ENCODE measurements at regions not wholly inside any gene's neighbourhood (a gene's known extent, or its start where the extent isn't known, plus 50 kb on each side); places are given as distances from the start of the nearest gene placed in this dataset.

DNA sequence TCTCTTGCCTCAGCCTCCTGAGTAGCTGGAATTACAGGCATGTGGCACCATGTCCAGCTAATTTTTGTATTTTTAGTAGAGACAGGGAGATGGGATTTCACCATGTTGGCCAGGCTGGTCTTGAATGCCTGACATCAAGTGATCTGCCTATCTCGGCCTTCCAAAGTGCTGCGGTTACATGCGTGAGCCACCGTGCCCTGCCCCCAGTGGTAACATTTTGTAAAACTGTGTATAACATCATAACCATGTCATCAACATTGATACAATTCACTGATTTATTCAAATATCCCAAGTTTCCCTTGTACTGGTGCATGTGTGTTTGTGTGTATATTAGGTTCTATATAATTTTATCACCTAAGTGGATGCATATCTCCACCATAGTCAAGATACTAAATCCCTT is 70.0 kb downstream of the PDCL3 start (continued):
- TF ChIP-seq CEBPZ (IDR thresholded peaks at IDR 0.05; ENCODE audit: low read depth, low read length), result no peak

GRCh38 chr2:100639588-100640390 is 77.0 kb downstream of the PDCL3 start:
- intact Hi-C loops (cut with micrococcal nuclease; ENCODE audit: unreplicated experiment), result no loop called here
- ChIA-PET RAD21 (ENCODE audit: unreplicated experiment) (no interaction called here), POLR2A (no interaction called here), SMC1A (ENCODE audit: uncharacterized antibody, unreplicated experiment) (interaction anchor here (0.8 kb wide), 1 partner anchor 249 kb away, joined by 4 read pairs; no protein-coding TSS in a partner anchor), CTCF (no interaction called here)
- Histone ChIP-seq H3K4me3 (no peak overlapping the region), H3K4me1 (ENCODE audit: control insufficient read depth, insufficient read depth, low read length) (no peaks in the 10 kb centered on the region), H3K27me3 (replicated peaks in 1 of 2; ENCODE audit: control insufficient read depth in 2 of 2, insufficient read depth in 2 of 2, low read length in 1 of 2) (no peaks in the 10 kb centered on the region; a peak in 2 of 4 replicates), H3K36me3 (ENCODE audit: control insufficient read depth in 2 of 2, insufficient read depth in 2 of 2, low read length in 1 of 2) (no peaks in the 10 kb centered on the region), H4K20me1 (ENCODE audit: control insufficient read depth, insufficient read depth) (no peaks in the 10 kb centered on the region), H2AFZ (ENCODE audit: control insufficient read depth, low read depth, low read length) (no peak overlapping the region), H3K27ac (ENCODE audit: control insufficient read depth, insufficient read depth) (no peak overlapping the region), H3K9ac (ENCODE audit: control insufficient read depth, insufficient read depth, low read length) (no peak overlapping the region), H3K79me2 (ENCODE audit: control insufficient read depth, insufficient read depth, low read length) (no peaks in the 10 kb centered on the region), H3K4me2 (ENCODE audit: control insufficient read depth, insufficient read depth) (no peak overlapping the region), H3K9me3 (replicated peaks; ENCODE audit: control insufficient read depth, insufficient read depth, low read length) (no peaks in the 10 kb centered on the region)
- TF ChIP-seq RELB (IDR thresholded peaks at IDR 0.05; ENCODE audit: low read depth) (no peak), ZSCAN29 (IDR thresholded peaks at IDR 0.05) (no peak), POU2F2 (IDR thresholded peaks at IDR 0.05; ENCODE audit: borderline replicate concordance, low read depth, low read length) (no peak), NFXL1 (IDR thresholded peaks at IDR 0.05; ENCODE audit: borderline replicate concordance) (no peak), BACH1 (IDR thresholded peaks at IDR 0.05; ENCODE audit: borderline replicate concordance) (no peak), YBX1 (IDR thresholded peaks at IDR 0.05) (no peak), SKIL (IDR thresholded peaks at IDR 0.05; ENCODE audit: low read depth, poor library complexity, severe bottlenecking) (no peak)
- ATAC-seq (no peak), FAIRE-seq (no peak), DNase-seq (ENCODE audit: low read depth, low spot score) (no peak)
- WGBS (ENCODE audit: insufficient coverage, insufficient replicate concordance, low lambda C conversion rate, missing lambda C conversion rate), result 18% methylated on average over 14 of the region's 14 CpGs
- in situ Hi-C loops (cut with MboI), result no loop called here
- no TSS peak for BruUV-seq (replicated peaks)

All from GM12878 (cell line).